NCI-H2171 (cell line): ENCODE measurements at regions not wholly inside any gene's neighbourhood (a gene's known extent, or its start where the extent isn't known, plus 50 kb on each side); places are given as distances from the start of the nearest gene placed in this dataset.

ENCODE experiments used
- DNase-seq: peaks from one replicate; lab custom pipeline; 2025; lab: John Stamatoyannopoulos, UW

DNA sequence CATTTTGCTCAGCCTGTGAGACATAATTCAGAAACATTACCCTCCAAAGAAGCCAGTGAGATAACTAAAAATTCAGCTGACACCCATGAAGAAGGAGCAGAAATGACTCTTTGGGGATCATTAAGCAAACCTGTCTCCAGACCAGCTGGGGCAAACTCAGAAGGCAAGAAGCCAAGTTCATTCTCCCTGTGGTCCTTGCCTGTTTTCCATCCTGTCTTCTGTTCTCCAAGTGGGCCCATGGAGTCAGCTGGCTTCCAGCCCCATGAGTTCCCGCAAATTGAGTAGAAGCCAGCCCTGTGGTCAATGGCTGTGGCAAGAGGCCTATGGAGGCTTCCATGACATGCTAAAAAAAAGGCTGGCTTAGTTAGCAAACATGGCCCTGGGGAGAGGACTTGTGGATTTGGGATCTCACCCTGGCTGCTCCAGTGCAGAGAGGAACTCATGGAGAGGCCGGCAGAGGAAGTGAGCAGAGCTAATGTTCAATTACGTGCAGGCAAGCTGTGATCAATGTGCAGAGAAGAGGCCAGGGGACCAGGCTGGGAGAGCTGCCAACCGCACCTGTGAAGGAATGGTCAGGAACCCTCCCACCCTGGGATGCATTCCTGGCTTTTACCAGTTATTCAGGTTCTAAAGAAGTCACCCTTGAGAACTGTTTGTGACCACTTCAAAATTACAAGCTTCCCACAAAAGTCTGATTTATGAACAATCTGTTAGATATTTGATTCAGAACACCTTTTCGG is 229.1 kb downstream of the TSHZ3 start:
- no peak for DNase-seq

DNA sequence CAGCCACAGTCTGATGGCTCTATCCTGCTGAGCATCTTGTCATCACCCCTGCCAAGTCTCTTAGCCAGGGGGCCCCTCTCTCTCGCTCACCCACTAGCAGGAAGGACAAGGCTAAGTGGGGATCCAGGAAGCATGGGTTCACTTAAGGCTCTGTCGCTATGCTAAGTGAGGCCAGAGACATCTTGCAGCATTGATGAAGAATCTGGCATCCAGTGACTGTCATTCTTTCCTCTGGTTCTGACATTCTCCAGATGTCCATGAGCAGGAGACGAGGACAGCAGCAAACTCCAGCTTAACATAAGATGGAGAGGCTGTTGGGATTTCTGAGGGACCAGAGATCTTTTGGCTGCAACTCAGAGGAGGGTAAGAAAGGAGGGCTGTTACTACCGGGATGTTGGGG is 230.2 kb downstream of the TSHZ3 start:
- no peak for DNase-seq

DNA sequence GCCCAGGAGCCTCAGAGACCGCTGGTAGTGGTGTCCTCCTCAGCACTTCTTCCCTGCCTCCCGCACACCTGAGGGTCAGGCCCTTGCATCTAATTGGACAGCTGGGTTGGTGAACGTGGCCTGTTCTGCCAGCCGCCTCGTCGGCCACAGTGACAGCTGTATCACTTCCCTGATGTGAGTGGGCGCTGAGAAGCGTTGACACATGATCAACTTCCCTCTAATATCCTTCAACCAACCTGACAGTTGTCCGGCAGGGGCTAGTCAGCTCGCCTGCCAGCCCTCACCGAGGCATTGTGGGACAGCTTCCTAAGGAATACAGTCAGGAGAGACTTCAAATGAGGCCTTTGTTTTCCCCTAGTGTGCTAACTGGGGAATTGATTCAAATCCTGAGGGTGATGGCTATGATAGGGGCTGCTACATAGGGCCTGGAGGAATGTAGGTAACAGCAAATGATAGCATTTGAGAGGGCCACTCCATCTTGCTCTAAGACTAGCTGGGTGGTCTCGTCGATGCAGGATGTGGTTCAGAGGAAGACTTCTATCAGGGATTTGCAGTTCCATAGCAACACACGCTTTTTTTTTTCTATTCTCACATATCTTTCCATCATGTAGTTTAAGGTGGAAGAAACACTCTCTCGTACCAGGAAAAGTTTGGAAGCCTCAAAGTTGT is 230.8 kb downstream of the TSHZ3 start:
- DNase-seq, result no peak

GRCh38 chr19:31114585-31114984 is 234.7 kb downstream of the TSHZ3 start:
- no peak for DNase-seq

- no peak for DNase-seq
Observed at GRCh38 chr19:31113293-31113692, 235.9 kb downstream of the TSHZ3 start.

GRCh38 chr19:31112158-31112557 is 237.1 kb downstream of the TSHZ3 start:
- DNase-seq, result no peak

DNA sequence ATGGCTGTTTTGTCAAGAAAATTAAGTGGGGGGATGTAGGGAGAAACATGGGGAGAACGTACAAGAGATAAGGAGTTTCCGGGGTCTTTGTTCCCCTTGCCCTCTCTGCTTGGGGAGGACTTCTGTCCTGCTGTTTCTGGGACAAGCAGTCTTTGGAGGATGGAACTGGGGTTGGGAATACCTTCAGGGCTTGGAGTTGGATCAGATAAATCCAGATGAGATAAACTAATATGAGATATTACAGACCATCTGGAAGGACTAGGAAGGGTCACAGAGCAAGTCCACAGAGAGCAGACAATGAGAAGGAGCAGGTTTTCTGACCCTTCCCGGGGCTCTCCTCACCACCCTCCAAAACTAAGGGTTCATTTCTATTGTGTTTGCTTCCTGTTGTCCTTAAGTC is 237.5 kb downstream of the TSHZ3 start:
- no peak for DNase-seq

DNA sequence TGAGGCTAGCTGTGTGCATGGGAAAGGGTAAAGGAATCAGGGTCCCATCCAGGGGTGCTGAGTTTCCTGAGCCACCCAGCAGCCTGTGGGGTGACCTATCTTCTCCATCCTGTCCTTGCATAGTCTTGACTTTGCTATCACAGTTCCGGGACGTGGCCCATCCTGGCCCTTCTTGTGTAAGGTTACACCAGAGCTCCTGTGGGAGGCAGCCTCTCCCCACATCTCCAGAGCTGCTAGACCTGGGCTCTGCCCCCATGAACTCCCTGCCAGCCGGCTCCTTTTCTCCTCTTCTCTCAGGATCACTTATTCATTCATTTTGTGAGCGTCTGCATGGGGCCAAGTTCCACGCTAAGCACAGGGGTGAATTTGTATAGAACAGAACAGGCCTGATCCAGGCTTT is 238.9 kb downstream of the TSHZ3 start:
- no peak for DNase-seq

DNA sequence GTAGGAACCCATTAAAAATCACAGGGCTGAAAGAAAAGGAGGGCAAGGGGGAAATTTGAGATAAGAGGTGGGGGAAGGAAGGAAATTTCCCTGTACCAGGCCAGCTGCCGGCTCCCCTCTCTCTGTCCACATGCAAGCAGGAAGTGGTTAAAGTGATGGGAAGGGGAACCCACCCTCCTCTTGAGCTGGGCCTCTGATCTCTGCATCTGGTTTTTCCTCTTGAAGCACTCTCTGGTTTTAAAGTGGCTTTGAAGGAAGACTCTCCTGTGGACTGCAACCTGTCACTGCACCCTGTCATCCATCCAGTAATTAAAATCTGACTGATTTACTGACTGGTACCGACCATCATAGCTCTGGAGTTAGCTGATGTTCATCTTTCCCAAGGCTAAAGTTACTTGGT is 239.6 kb downstream of the TSHZ3 start:
- DNase-seq, result no peak

DNA sequence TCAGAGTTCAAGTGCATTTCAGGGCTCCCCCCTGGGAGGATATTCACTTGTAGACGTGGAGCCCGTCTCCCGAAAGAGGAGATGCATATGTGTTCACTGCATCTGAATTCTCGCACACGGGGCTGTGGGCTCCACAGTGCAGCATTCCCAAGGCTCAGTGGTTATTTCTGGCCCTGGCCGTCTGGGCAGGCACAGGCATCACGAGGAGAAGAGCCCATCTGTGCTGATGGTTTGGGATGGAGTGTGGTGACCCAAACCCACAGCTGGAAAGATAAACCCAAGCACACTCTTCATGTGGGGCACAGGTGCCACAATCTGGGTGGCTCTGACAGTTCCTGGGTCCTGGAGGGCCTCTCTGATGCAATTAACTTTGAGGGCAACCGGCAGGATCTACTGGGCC is 242.1 kb downstream of the TSHZ3 start:
- no peak for DNase-seq

DNA sequence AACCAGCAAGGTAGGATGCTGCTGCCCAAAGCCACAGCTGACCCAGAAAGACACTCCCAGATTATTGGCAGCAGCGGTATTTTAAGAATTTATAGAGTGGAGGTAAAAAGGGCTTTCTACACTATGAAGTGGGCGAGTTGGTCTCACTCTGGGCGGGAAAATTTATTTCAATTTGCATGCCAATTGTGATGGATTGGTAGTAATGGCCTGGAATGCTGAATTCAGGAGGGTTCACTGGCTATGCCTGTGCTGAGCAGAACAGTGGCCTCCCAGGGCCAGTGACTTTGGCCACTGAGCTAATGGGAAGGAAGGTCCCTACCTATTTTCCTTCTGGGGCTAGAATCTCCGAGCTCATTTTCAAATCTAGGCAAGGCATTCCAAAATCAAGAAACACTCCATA is 243.5 kb downstream of the TSHZ3 start:
- DNase-seq, result no peak

GRCh38 chr19:31104451-31104850 is 244.8 kb downstream of the TSHZ3 start:
- DNase-seq, result no peak

DNA sequence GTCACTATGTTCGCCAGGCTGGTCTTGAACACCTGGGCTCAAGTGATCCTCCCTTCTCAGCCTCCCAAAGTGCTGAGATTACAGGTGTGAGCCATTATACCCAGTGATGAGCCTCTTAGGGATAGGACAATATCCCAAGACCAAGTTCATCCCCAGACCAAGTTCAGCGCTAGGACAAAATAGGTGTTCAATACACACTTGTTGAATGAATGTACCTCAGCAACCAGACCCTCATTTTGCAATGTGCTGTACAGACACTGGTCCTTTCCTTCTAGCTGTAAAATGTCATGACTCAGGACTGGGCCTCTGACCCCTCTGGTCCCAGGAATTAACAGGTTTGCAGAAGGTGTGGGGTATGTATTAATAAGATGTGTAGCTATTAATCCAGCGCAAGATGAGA is 246.0 kb downstream of the TSHZ3 start:
- no peak for DNase-seq

DNA sequence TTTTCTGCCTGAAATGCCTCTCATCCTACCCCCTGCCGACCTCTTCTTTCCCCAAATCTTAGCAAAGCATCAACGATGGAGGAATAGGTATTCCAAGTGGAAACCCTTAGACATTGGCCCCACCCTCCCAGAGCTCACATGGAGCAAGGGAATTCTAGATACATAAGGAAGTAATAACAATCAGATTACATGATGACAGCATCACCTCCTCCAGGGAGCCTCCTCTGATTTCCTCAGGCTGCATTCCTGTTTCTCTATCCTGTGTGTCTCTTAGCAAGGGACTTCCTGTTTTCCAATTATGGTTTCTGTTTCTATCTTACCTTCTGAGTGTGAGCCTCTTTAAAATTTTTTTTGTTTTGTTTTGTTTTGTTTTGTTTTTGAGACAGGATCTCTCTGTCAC is 246.6 kb downstream of the TSHZ3 start:
- no peak for DNase-seq

DNA sequence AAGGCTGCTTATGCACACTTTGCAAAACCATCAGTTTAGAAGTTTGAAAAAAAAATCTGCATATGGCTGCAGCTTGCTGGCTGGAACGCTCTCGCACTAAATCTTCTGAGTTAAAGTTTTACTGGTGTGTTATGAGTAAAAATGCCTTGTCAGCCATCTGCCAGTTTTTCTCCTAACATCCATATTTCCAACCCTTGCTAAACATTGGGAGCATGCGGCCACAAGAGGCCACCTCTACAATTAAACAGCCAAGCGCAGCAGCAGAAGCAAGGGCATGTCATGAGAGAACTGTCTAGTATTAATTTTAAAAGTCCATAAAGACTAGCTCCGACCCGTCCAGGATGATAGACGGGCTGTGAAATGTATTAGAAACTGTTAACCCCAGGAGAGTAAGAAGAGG is 248.3 kb downstream of the TSHZ3 start:
- DNase-seq, result no peak

DNA sequence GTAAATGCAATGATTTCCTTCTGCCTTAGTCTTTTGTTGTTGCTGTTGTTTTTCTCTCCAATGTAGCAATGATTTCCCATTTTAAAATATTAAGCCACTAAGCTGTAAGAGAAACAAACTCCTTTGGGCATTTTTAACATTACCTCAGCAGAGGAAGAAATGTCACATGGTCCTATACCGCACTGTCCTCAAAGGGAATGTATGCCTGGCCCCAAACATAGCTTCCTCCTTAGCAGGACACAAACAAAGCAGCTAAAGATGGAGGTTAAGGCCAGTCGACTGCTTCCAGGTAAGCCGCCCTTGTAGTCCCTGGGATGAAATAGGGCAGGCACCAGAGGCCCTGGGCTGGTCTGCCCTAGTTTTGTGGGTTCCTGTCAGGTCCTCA is 249.0 kb downstream of the TSHZ3 start:
- DNase-seq, result no peak

GRCh38 chr19:31099515-31100205 is 249.6 kb downstream of the TSHZ3 start:
- DNase-seq, result no peak

DNA sequence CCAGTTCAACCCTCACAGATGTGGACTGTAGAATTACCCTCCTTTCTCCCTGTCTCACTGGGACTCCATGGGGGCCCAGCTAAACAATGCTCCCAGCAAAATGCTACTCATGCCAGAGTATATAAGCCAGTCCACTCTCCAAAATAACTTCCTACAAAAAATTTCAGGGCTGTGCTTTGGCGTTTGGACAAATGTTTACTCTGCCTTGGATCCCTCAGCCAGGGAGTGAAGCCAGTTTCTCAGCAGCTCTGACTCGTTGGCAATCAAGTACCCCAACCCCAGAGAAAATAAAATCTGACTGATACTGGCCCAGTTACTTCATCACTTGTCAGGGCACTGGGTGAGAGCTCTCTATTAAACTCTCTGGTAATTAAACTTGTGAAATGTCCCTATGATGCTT is 250.4 kb downstream of the TSHZ3 start:
- no peak for DNase-seq

DNA sequence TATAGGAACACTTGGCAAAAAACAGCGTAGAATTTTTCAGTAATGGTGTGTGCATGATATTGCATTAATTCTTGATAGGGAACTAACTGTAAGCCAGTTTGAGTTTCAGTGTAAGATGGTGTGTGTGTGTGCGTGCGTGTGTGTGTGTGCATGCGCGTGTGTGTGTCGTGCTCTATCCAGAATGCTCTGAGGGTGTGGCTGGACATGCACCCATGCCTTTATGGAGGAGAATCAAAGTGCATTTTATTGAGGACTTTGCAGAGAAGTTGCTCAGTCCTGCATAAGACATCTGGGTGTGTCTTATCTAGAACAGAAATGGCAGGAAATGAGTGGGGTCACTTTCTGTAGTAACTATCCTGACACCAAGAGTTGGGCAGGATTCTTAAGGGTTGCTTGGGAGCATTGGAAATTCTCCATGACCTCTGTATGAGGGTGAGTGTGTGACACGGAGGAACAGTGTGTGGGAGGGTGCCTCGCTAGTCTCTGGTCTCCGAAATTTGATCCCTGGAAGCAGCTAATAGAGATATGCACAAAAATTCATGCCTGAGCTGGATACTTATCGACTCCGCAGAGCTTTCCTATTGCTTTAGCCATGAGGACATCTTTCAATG is 252.2 kb downstream of the TSHZ3 start:
- DNase-seq, result no peak

- no peak for DNase-seq
Observed at GRCh38 chr19:31096062-31096830, 253.0 kb downstream of the TSHZ3 start.

DNA sequence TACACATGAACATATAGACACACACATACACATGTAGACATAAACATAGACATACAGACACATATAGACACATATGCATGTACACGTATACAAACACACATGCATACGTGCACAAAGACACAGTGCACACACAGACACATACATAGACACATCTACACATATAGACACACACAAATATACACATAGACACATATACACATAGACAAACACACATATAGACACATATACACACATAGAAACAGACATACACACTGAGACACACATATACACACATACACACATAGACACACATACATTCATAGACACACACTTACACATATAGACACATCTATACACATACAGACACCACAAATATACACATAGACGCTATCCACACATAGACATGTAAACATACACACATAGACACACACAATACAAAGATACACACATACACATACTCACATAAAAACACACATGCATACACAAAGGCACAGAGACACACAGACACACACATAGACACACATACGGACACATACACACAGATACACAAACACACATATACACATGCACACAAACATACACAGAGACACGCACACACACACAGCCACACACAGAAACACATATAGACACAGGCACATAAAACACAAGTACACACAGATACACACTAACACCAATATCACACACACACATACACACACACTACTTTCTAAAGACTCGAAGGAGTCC is 254.0 kb downstream of the TSHZ3 start:
- no peak for DNase-seq

GRCh38 chr19:31092274-31092673 is 257.0 kb downstream of the TSHZ3 start:
- DNase-seq, result no peak
